ENCODE measurements at regions not wholly inside any gene's neighbourhood (a gene's known extent, or its start where the extent isn't known, plus 50 kb on each side); places are given as distances from the start of the nearest gene placed in this dataset.
A peak's percentile ranks its signal among the peaks of the same experiment; 100 is the strongest.

- Histone ChIP-seq H3K27me3 (ENCODE audit: insufficient read depth, low read length, poor library complexity) (no peaks in the 10 kb centered on the region), H2BK15ac (replicated peaks; ENCODE audit: low read depth) (no peak overlapping the region), H3K27ac (ENCODE audit: low read depth, low read length) (no peak overlapping the region), H3K56ac (ENCODE audit: low read length) (no peak overlapping the region), H3K79me1 (ENCODE audit: low read length) (no peaks in the 10 kb centered on the region), H3K4me3 (ENCODE audit: low read length) (no peak overlapping the region), H3K36me3 (ENCODE audit: control insufficient read depth, insufficient read depth, low read length) (no peaks in the 10 kb centered on the region), H2BK120ac (ENCODE audit: low read depth, low read length) (no peak overlapping the region), H3K9ac (ENCODE audit: low read length) (no peak overlapping the region), H3K4me1 (ENCODE audit: control insufficient read depth, low read depth, low read length) (peaks cover 2% of the 10 kb centered on the region), H3K23ac (ENCODE audit: low read length) (no peak overlapping the region), H3K4me2 (ENCODE audit: low read length) (no peak overlapping the region), H4K5ac (ENCODE audit: low read length) (no peak overlapping the region), H2AK5ac (ENCODE audit: low read length) (no peak overlapping the region), H4K8ac (ENCODE audit: low read depth, low read length) (no peak overlapping the region), H2BK5ac (ENCODE audit: low read length) (no peak overlapping the region), H3K4ac (ENCODE audit: low read depth, low read length) (no peak overlapping the region), H3K18ac (ENCODE audit: low read length) (no peak overlapping the region), H3K79me2 (ENCODE audit: control insufficient read depth, insufficient read depth, low read length) (no peaks in the 10 kb centered on the region)
- no CpG with 5 or more reads among the region's 5 CpGs for WGBS (ENCODE audit: extremely low coverage, insufficient coverage, low lambda C conversion rate)
- no peak for DNase-seq
Observed at GRCh38 chr3:30292192-30292893, 314.1 kb upstream of the TGFBR2 start.

DNA sequence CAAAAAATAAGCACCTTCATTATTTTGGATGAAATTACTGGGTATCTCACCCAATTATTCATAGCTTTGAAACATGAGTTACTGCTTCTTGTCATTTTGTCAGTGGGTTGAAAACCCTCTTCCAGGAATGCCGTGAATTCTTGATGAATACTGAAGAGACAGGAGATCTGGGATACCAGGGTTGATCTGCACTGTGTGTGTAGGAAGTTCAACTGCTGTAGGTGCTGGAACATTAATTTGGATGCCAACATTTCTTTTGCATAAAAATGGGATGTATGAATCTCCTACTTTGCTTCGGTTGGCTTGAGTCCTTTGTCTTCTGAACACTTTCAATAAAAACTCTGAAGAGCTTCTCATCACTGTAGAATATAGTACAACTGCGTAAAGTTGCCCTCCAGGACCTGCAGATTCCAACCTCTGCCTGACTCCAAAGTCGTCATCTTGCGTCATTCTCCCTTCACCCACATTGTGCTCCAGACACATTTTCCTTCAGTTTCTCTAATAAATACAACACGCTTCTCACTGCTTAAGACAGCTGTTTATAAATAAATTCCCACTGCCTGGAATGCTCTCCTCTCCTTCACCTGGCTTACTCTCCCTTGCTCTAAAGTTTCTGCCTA lies 312.7 kb upstream of the TGFBR2 start:
- Histone ChIP-seq H3K79me1 (ENCODE audit: low read length) (no peaks in the 10 kb centered on the region), H3K27me3 (ENCODE audit: insufficient read depth, low read length, poor library complexity) (no peaks in the 10 kb centered on the region), H3K56ac (ENCODE audit: low read length) (no peak overlapping the region), H2AK5ac (ENCODE audit: low read length) (no peak overlapping the region), H3K9ac (ENCODE audit: low read length) (no peak overlapping the region), H3K36me3 (ENCODE audit: control insufficient read depth, insufficient read depth, low read length) (no peaks in the 10 kb centered on the region), H3K4me2 (ENCODE audit: low read length) (no peak overlapping the region), H2BK5ac (ENCODE audit: low read length) (no peak overlapping the region), H3K4me1 (ENCODE audit: control insufficient read depth, low read depth, low read length) (peaks cover 2% of the 10 kb centered on the region), H3K79me2 (ENCODE audit: control insufficient read depth, insufficient read depth, low read length) (no peaks in the 10 kb centered on the region), H3K23ac (ENCODE audit: low read length) (no peak overlapping the region), H4K5ac (ENCODE audit: low read length) (no peak overlapping the region), H3K4me3 (ENCODE audit: low read length) (no peak overlapping the region), H2BK15ac (replicated peaks; ENCODE audit: low read depth) (peak overlapping the region; percentile 74), H3K18ac (ENCODE audit: low read length) (peak overlapping the region; percentile 75), H3K27ac (ENCODE audit: low read depth, low read length) (no peak overlapping the region), H2BK120ac (ENCODE audit: low read depth, low read length) (no peak overlapping the region), H4K8ac (ENCODE audit: low read depth, low read length) (no peak overlapping the region), H3K4ac (ENCODE audit: low read depth, low read length) (no peak overlapping the region)
- DNase-seq, result no peak
- no CpG with 5 or more reads among the region's 6 CpGs for WGBS (ENCODE audit: extremely low coverage, insufficient coverage, low lambda C conversion rate)

GRCh38 chr3:30294241-30294667 lies 312.1 kb upstream of the TGFBR2 start:
- no CpG with 5 or more reads among the region's 4 CpGs for WGBS (ENCODE audit: extremely low coverage, insufficient coverage, low lambda C conversion rate)
- Histone ChIP-seq H4K5ac (ENCODE audit: low read length) (no peak overlapping the region), H3K27ac (ENCODE audit: low read depth, low read length) (no peak overlapping the region), H2BK5ac (ENCODE audit: low read length) (no peak overlapping the region), H3K4me2 (ENCODE audit: low read length) (no peak overlapping the region), H3K23ac (ENCODE audit: low read length) (no peak overlapping the region), H3K4me1 (ENCODE audit: control insufficient read depth, low read depth, low read length) (peaks cover 2% of the 10 kb centered on the region), H2AK5ac (ENCODE audit: low read length) (no peak overlapping the region), H2BK120ac (ENCODE audit: low read depth, low read length) (no peak overlapping the region), H3K4ac (ENCODE audit: low read depth, low read length) (no peak overlapping the region), H3K36me3 (ENCODE audit: control insufficient read depth, insufficient read depth, low read length) (no peaks in the 10 kb centered on the region), H3K4me3 (ENCODE audit: low read length) (no peak overlapping the region), H3K79me1 (ENCODE audit: low read length) (no peaks in the 10 kb centered on the region), H3K9ac (ENCODE audit: low read length) (no peak overlapping the region), H4K8ac (ENCODE audit: low read depth, low read length) (no peak overlapping the region), H3K56ac (ENCODE audit: low read length) (no peak overlapping the region), H3K79me2 (ENCODE audit: control insufficient read depth, insufficient read depth, low read length) (no peaks in the 10 kb centered on the region), H2BK15ac (replicated peaks; ENCODE audit: low read depth) (peak overlapping the region; percentile 74), H3K18ac (ENCODE audit: low read length) (peak overlapping the region; percentile 75), H3K27me3 (ENCODE audit: insufficient read depth, low read length, poor library complexity) (no peaks in the 10 kb centered on the region)
- DNase-seq, result peak; percentile 46

- Histone ChIP-seq H3K27ac (ENCODE audit: low read depth, low read length) (no peak overlapping the region), H3K4me2 (ENCODE audit: low read length) (no peak overlapping the region), H3K9ac (ENCODE audit: low read length) (no peak overlapping the region), H2BK120ac (ENCODE audit: low read depth, low read length) (no peak overlapping the region), H3K4ac (ENCODE audit: low read depth, low read length) (no peak overlapping the region), H3K79me1 (ENCODE audit: low read length) (no peaks in the 10 kb centered on the region), H2BK5ac (ENCODE audit: low read length) (no peak overlapping the region), H3K18ac (ENCODE audit: low read length) (no peak overlapping the region), H4K5ac (ENCODE audit: low read length) (no peak overlapping the region), H3K27me3 (ENCODE audit: insufficient read depth, low read length, poor library complexity) (no peaks in the 10 kb centered on the region), H4K8ac (ENCODE audit: low read depth, low read length) (no peak overlapping the region), H3K4me1 (ENCODE audit: control insufficient read depth, low read depth, low read length) (peaks cover 2% of the 10 kb centered on the region), H3K36me3 (ENCODE audit: control insufficient read depth, insufficient read depth, low read length) (no peaks in the 10 kb centered on the region), H2AK5ac (ENCODE audit: low read length) (no peak overlapping the region), H3K23ac (ENCODE audit: low read length) (no peak overlapping the region), H3K79me2 (ENCODE audit: control insufficient read depth, insufficient read depth, low read length) (no peaks in the 10 kb centered on the region), H3K56ac (ENCODE audit: low read length) (no peak overlapping the region), H2BK15ac (replicated peaks; ENCODE audit: low read depth) (no peak overlapping the region), H3K4me3 (ENCODE audit: low read length) (no peak overlapping the region)
- no CpG with 5 or more reads among the region's 1 CpG for WGBS (ENCODE audit: extremely low coverage, insufficient coverage, low lambda C conversion rate)
- DNase-seq, result no peak
Observed at GRCh38 chr3:30297112-30297511, 309.3 kb upstream of the TGFBR2 start.

GRCh38 chr3:30299674-30300385 lies 306.6 kb upstream of the TGFBR2 start:
- no peak overlapping the region for H3K27ac ChIP-seq (ENCODE audit: low read depth, low read length)
- H4K8ac ChIP-seq (ENCODE audit: low read depth, low read length), result no peak overlapping the region
- no peak overlapping the region for H3K9ac ChIP-seq (ENCODE audit: low read length)
- no peaks in the 10 kb centered on the region for H3K27me3 ChIP-seq (ENCODE audit: insufficient read depth, low read length, poor library complexity)
- H2AK5ac ChIP-seq (ENCODE audit: low read length), result no peak overlapping the region
- no peak overlapping the region for H2BK5ac ChIP-seq (ENCODE audit: low read length)
- no peak overlapping the region for H3K4me2 ChIP-seq (ENCODE audit: low read length)
- no peak overlapping the region for H3K56ac ChIP-seq (ENCODE audit: low read length)
- whole genome bisulfite sequencing (ENCODE audit: extremely low coverage, insufficient coverage, low lambda C conversion rate), result no CpG with 5 or more reads among the region's 3 CpGs
- no peaks in the 10 kb centered on the region for H3K36me3 ChIP-seq (ENCODE audit: control insufficient read depth, insufficient read depth, low read length)
- DNase-seq, result no peak
- H4K5ac ChIP-seq (ENCODE audit: low read length), result no peak overlapping the region
- no peak overlapping the region for H3K23ac ChIP-seq (ENCODE audit: low read length)
- H3K18ac ChIP-seq (ENCODE audit: low read length), result no peak overlapping the region
- no peak overlapping the region for H3K4ac ChIP-seq (ENCODE audit: low read depth, low read length)
- no peak overlapping the region for H2BK15ac ChIP-seq (replicated peaks; ENCODE audit: low read depth)
- H3K79me2 ChIP-seq (ENCODE audit: control insufficient read depth, insufficient read depth, low read length), result no peaks in the 10 kb centered on the region
- no peak overlapping the region for H3K4me3 ChIP-seq (ENCODE audit: low read length)
- no peaks in the 10 kb centered on the region for H3K4me1 ChIP-seq (ENCODE audit: control insufficient read depth, low read depth, low read length)
- H2BK120ac ChIP-seq (ENCODE audit: low read depth, low read length), result no peak overlapping the region
- H3K79me1 ChIP-seq (ENCODE audit: low read length), result no peaks in the 10 kb centered on the region

Data from mesendoderm (in vitro differentiated cells).